Activated CD4-positive, alpha-beta T cell treated with anti-CD3 and anti-CD28 coated beads, Interleukin-2, amount 10 ng/mL, durations not matched to agents 7 days and 5 days (primary cell): ENCODE measurements at regions not wholly inside any gene's neighbourhood (a gene's known extent, or its start where the extent isn't known, plus 50 kb on each side); places are given as distances from the start of the nearest gene placed in this dataset.
"Not testable (repeated sequence)": the region's sequence is repeated elsewhere in the genome, so short reads cannot be mapped to it uniquely, and the experiment has no call there.

Experiments used
- CTCF ChIA-PET: fragments of 350-600 bp; sonication (Branson Sonifier 250); formaldehyde crosslinking; loops from one replicate; lab custom pipeline; 2021; ENCODE audit warnings: antibody characterized with exemption; lab: Charles Lee
- POLR2A ChIA-PET: fragments of 350-600 bp; sonication (Branson Sonifier 250); formaldehyde crosslinking; loops from one replicate; lab custom pipeline; 2021; ENCODE audit warnings: antibody characterized with exemption; lab: Charles Lee
- DNase-seq: peaks from one replicate; pipeline ENCODE4 v3.0.0-alpha.2; 2020
- H3K27ac Mint-ChIP-seq: one replicate; pipeline ENCODE4 v1.8.0; 2021; ENCODE audit warnings: mild to moderate bottlenecking, moderate library complexity, mixed read lengths
- H3K27me3 Mint-ChIP-seq: one replicate; pipeline ENCODE4 v1.8.0; 2021; ENCODE audit warnings: mixed read lengths
- H3K36me3 Mint-ChIP-seq: one replicate; pipeline ENCODE4 v1.8.0; 2021; ENCODE audit warnings: low read depth, mixed read lengths
- H3K4me1 Mint-ChIP-seq: one replicate; pipeline ENCODE4 v1.8.0; 2021; ENCODE audit warnings: mixed read lengths
- H3K4me3 Mint-ChIP-seq: one replicate; pipeline ENCODE4 v1.8.0; 2021; ENCODE audit warnings: mild to moderate bottlenecking, moderate library complexity, mixed read lengths
- H3K9me3 Mint-ChIP-seq: one replicate; pipeline ENCODE4 v1.8.0; 2021; ENCODE audit warnings: mixed read lengths

DNA sequence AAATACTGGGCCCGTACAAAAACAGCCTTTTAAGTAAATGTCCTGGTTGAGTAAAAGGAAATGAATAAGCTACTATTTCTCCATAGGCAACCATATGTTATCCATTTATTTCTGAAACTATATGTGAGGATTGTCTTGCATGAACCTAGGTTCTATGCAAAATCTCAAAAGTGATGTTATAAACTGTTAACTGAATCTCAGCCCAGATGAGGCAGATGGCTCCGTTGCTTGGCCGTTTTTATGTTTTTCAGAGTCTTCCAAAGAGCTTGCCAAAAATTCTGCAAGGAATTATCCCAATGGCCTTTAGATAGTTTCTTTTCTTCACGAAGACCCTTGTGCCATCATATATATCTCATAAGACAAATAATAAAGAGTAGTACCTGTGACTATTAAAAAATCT lies 1669.5 kb upstream of the DDX18 start:
- Mint-ChIP-seq H3K27me3 (no peaks in the 10 kb centered on the region), H3K9me3 (peaks cover 16% of the 10 kb centered on the region), H3K4me3 (no peak overlapping the region), H3K27ac (no peak overlapping the region), H3K4me1 (no peaks in the 10 kb centered on the region), H3K36me3 (no peaks in the 10 kb centered on the region)
- DNase-seq: no peak
- ChIA-PET POLR2A (no interaction called here), CTCF (no interaction called here)

GRCh38 chr2:116148361-116148760 lies 1666.1 kb upstream of the DDX18 start:
- CTCF ChIA-PET: no interaction called here
- H3K27ac Mint-ChIP-seq: no peak overlapping the region
- no peaks in the 10 kb centered on the region for H3K36me3 Mint-ChIP-seq
- H3K4me3 Mint-ChIP-seq: no peak overlapping the region
- no peak for DNase-seq
- H3K27me3 Mint-ChIP-seq: no peaks in the 10 kb centered on the region
- POLR2A ChIA-PET: no interaction called here
- peaks cover 6% of the 10 kb centered on the region for H3K9me3 Mint-ChIP-seq
- H3K4me1 Mint-ChIP-seq: no peaks in the 10 kb centered on the region

DNA sequence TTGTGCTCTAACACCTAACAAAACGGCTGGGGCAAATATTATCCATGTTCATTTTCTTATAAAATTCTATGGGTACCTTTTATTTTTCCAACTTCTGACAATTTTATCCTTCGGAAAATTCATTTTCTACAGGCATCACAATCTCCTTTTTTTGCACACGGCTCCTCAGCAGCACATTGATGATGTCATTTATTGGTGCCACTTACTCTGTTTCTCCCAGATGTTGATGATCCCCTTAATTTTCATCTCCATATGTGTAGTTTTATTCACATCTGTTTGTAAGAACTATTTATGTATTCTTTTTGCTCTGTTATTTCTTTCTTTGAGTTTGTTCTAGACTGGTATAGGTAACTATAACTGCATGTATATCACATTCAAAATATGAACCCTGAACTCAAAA lies 1660.8 kb upstream of the DDX18 start:
- ChIA-PET CTCF (no interaction called here), POLR2A (no interaction called here)
- no peak for DNase-seq
- no peak overlapping the region for H3K27ac Mint-ChIP-seq
- no peak overlapping the region for H3K4me3 Mint-ChIP-seq
- no peaks in the 10 kb centered on the region for H3K4me1 Mint-ChIP-seq
- peaks cover 14% of the 10 kb centered on the region for H3K9me3 Mint-ChIP-seq
- H3K36me3 Mint-ChIP-seq: no peaks in the 10 kb centered on the region
- no peaks in the 10 kb centered on the region for H3K27me3 Mint-ChIP-seq

- no peak overlapping the region for H3K27ac Mint-ChIP-seq
- H3K9me3 Mint-ChIP-seq: peaks cover 31% of the 10 kb centered on the region
- H3K4me1 Mint-ChIP-seq: no peaks in the 10 kb centered on the region
- no peaks in the 10 kb centered on the region for H3K36me3 Mint-ChIP-seq
- H3K4me3 Mint-ChIP-seq: no peak overlapping the region
- DNase-seq: no peak
- ChIA-PET CTCF (no interaction called here), POLR2A (no interaction called here)
- no peaks in the 10 kb centered on the region for H3K27me3 Mint-ChIP-seq
These were observed 1653.8 kb upstream of the DDX18 start for GRCh38 chr2:116160657-116161056.

- POLR2A ChIA-PET: no interaction called here
- H3K4me3 Mint-ChIP-seq: no peak overlapping the region
- CTCF ChIA-PET: no interaction called here
These were observed 1652.1 kb upstream of the DDX18 start for GRCh38 chr2:116162395-116162794.

DNA sequence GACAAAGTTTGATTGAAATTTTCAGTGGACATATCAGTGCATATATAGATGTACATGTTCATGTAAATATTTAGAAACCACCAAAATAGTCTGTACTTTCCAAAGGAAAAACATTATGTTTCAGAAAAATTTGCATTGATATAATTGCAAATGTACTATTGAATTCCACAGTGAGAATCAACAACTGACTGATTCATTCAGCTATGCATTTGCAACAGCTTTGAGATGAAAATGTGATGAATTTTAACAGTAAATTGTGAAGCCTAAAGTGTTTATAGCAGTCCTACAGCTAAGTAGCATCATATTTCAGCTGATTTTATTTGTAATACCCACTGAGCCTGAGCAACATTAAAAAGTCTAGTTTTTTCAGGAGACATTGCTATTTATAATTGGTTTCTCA lies 1647.4 kb upstream of the DDX18 start:
- Mint-ChIP-seq H3K9me3 (peaks cover 20% of the 10 kb centered on the region), H3K4me3 (no peak overlapping the region), H3K27ac (no peak overlapping the region), H3K36me3 (no peaks in the 10 kb centered on the region), H3K27me3 (no peaks in the 10 kb centered on the region), H3K4me1 (no peaks in the 10 kb centered on the region)
- ChIA-PET CTCF (no interaction called here), POLR2A (no interaction called here)
- DNase-seq: no peak

More at GRCh38 chr2:116162395-116162794, 1652.1 kb upstream of the DDX18 start:
- Mint-ChIP-seq H3K36me3 (no peaks in the 10 kb centered on the region), H3K27me3 (no peaks in the 10 kb centered on the region), H3K4me1 (no peaks in the 10 kb centered on the region), H3K27ac (no peak overlapping the region), H3K9me3 (peaks cover 31% of the 10 kb centered on the region)
- DNase-seq: no peak

DNA sequence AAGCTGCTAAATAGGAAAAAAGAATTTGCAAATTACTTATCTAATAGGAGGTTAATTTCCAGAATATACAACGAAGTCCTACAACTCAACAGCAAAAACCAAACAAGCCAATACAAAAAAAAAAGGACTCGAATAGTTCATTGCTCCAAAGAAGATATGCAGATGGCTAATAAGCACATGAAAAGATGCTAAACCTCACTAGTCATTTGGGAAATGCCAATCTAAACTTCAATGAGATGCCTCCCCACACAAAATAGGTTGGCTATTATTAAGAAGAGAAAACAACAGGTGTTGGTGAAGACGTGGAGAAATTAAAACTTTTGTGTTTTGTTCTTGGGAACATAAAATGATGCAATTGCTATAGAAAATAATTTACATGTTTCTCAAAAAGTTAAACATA lies 1634.4 kb upstream of the DDX18 start:
- Mint-ChIP-seq H3K4me1 (no peaks in the 10 kb centered on the region), H3K36me3 (no peaks in the 10 kb centered on the region), H3K27ac (no peak overlapping the region), H3K27me3 (no peaks in the 10 kb centered on the region), H3K4me3 (no peak overlapping the region), H3K9me3 (peaks cover 6% of the 10 kb centered on the region)
- ChIA-PET CTCF (no interaction called here), POLR2A (no interaction called here)
- DNase-seq: no peak

DNA sequence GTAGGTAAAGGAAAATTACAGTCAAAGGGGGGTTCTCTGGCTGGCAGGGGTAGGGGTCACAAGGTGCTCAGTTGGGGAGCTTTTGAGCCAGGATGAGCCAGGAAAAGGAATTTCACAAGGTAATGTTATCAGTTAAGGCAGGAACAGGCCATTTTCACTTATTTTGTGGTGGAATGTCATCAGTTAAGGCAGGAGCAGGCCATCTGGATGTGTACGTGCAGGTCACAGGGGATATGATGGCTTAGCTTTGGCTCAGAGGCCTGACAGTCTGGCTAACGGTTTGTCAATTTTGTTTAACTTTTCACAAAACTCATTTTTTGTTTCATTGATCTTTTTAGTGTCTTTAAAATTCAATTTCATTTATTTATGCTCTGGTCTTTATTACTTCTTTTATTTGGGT lies 1623.8 kb upstream of the DDX18 start:
- H3K27ac Mint-ChIP-seq, H3K36me3 Mint-ChIP-seq, H3K27me3 Mint-ChIP-seq, CTCF ChIA-PET, DNase-seq, H3K4me3 Mint-ChIP-seq, H3K4me1 Mint-ChIP-seq, POLR2A ChIA-PET: not testable (repeated sequence)
- H3K9me3 Mint-ChIP-seq: peaks cover 33% of the 10 kb centered on the region

- DNase-seq: no peak
- Mint-ChIP-seq H3K4me3 (no peak overlapping the region), H3K36me3 (no peaks in the 10 kb centered on the region), H3K4me1 (no peaks in the 10 kb centered on the region), H3K27ac (no peak overlapping the region), H3K9me3 (peaks cover 20% of the 10 kb centered on the region), H3K27me3 (no peaks in the 10 kb centered on the region)
- ChIA-PET CTCF (no interaction called here), POLR2A (interaction anchor here (0.7 kb wide), 1 partner anchor 58 kb away, joined by 4 read pairs; no protein-coding TSS in a partner anchor)
These were observed 1614.4 kb upstream of the DDX18 start for GRCh38 chr2:116200086-116200485.

DNA sequence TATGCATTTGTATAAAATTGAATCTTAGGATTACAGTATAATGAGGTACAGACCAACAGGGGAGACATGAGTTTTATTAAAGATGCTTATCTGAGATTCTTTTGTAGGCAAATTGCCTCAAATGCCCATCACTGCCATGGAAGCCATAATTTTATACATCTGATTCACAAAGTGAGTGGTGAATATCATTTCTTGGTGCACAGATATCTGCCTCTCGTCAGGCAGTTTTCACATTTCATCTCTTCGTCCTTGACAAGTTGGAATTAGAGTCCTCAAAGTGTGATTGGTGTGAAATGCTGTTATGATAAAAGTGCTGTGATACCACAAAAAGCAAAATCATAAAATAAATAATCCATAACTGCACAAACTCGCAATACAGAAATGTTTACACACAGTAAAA lies 1602.8 kb upstream of the DDX18 start:
- Mint-ChIP-seq H3K4me3 (no peak overlapping the region), H3K4me1 (no peaks in the 10 kb centered on the region), H3K36me3 (no peaks in the 10 kb centered on the region), H3K9me3 (peaks cover 2% of the 10 kb centered on the region), H3K27ac (no peak overlapping the region), H3K27me3 (no peaks in the 10 kb centered on the region)
- DNase-seq: no peak
- ChIA-PET CTCF (no interaction called here), POLR2A (no interaction called here)

- CTCF ChIA-PET: no interaction called here
These were observed 1591.7 kb upstream of the DDX18 start for GRCh38 chr2:116222793-116223192.

GRCh38 chr2:116223912-116224311 lies 1590.6 kb upstream of the DDX18 start:
- no peaks in the 10 kb centered on the region for H3K27me3 Mint-ChIP-seq
- POLR2A ChIA-PET: no interaction called here

More at GRCh38 chr2:116222793-116223192, 1591.7 kb upstream of the DDX18 start:
- POLR2A ChIA-PET: no interaction called here
- Mint-ChIP-seq H3K36me3 (no peaks in the 10 kb centered on the region), H3K9me3 (no peaks in the 10 kb centered on the region), H3K4me3 (no peak overlapping the region), H3K27ac (no peak overlapping the region), H3K4me1 (no peaks in the 10 kb centered on the region), H3K27me3 (no peaks in the 10 kb centered on the region)
- no peak for DNase-seq

GRCh38 chr2:116224610-116225009 lies 1589.9 kb upstream of the DDX18 start:
- Mint-ChIP-seq H3K4me3 (no peak overlapping the region), H3K4me1 (no peaks in the 10 kb centered on the region), H3K36me3 (no peaks in the 10 kb centered on the region), H3K27me3 (no peaks in the 10 kb centered on the region), H3K9me3 (peaks cover 3% of the 10 kb centered on the region), H3K27ac (no peak overlapping the region)
- no peak for DNase-seq
- ChIA-PET CTCF (no interaction called here), POLR2A (no interaction called here)

More at GRCh38 chr2:116223912-116224311, 1590.6 kb upstream of the DDX18 start:
- Mint-ChIP-seq H3K27ac (no peak overlapping the region), H3K4me3 (no peak overlapping the region), H3K9me3 (peaks cover 3% of the 10 kb centered on the region), H3K4me1 (no peaks in the 10 kb centered on the region), H3K36me3 (no peaks in the 10 kb centered on the region)
- no peak for DNase-seq
- CTCF ChIA-PET: interaction anchor here (0.6 kb wide), 1 partner anchor 358 kb away, joined by 3 read pairs; no protein-coding TSS in a partner anchor

DNA sequence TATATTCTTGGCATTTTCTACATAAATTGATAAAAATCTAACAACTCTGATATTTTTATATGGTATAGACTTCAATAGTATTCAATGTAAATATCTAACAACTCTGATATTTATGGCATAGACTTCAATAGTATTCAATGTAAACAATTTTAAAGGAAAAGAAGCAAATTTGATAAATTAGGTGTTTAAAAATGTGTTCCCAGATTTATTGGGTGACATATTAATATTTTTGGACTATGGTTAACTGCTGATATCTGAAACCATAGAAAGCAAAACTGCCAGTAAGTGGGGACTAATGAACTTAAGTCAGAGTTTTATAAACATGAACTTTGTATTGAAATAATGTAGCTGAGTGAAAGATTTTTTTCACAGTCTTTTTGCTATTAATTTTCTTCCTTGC lies 1576.0 kb upstream of the DDX18 start:
- Mint-ChIP-seq H3K4me1 (no peaks in the 10 kb centered on the region), H3K36me3 (no peaks in the 10 kb centered on the region), H3K27ac (no peak overlapping the region), H3K27me3 (no peaks in the 10 kb centered on the region), H3K4me3 (no peak overlapping the region), H3K9me3 (peaks cover 6% of the 10 kb centered on the region)
- ChIA-PET CTCF (no interaction called here), POLR2A (no interaction called here)
- no peak for DNase-seq
